ENCODE measurements at regions not wholly inside any gene's neighbourhood (a gene's known extent, or its start where the extent isn't known, plus 50 kb on each side); places are given as distances from the start of the nearest gene placed in this dataset.

- Mint-ChIP-seq H3K27me3 (ENCODE audit: low read depth) (peaks cover 5% of the 10 kb centered on the region), H3K4me3 (no peak overlapping the region), H3K4me1 (peaks cover 11 to 17% of the 10 kb centered on the region in 2 experiments), H3K27ac (no peak overlapping the region), H3K9me3 (no peaks in the 10 kb centered on the region), H3K36me3 (ENCODE audit: insufficient read depth in 1 of 3, low read depth in 3 of 3) (no peaks in the 10 kb centered on the region)
- Histone ChIP-seq H3K14ac (ENCODE audit: insufficient read depth, low read length) (no peak overlapping the region), H2BK5ac (ENCODE audit: insufficient read length, low read length) (no peak overlapping the region), H4K8ac (replicated peaks; ENCODE audit: insufficient read length, low read depth, low read length) (no peak overlapping the region), H3K79me1 (ENCODE audit: insufficient read depth, low read depth, low read length, poor library complexity, severe bottlenecking) (no peaks in the 10 kb centered on the region), H3T11ph (ENCODE audit: low read length) (no peak overlapping the region), H4K5ac (ENCODE audit: insufficient read length, low read depth, low read length) (no peak overlapping the region), H3K56ac (ENCODE audit: insufficient read length, low read depth, low read length) (no peak overlapping the region), H3K4me1 (ENCODE audit: insufficient read depth, low read length) (no peaks in the 10 kb centered on the region; the same call in 1 of the 2 replicates), H2AFZ (ENCODE audit: low read length) (no peak overlapping the region), H3K18ac (ENCODE audit: insufficient read length, low read depth, low read length) (no peak overlapping the region), H3K27ac (ENCODE audit: insufficient read length, low read depth, low read length) (no peak overlapping the region), H3K4me2 (ENCODE audit: insufficient read depth, insufficient read length, low read length) (no peak overlapping the region), H3K9ac (ENCODE audit: extremely low read depth, insufficient read length, low read length) (no peak overlapping the region), H2BK120ac (ENCODE audit: low read depth, low read length, poor library complexity, severe bottlenecking) (no peak overlapping the region), H2BK15ac (ENCODE audit: low read depth, low read length) (no peak overlapping the region), H3K27me3 (ENCODE audit: insufficient read depth, low read length) (no peaks in the 10 kb centered on the region), H2BK12ac (ENCODE audit: insufficient read length, low read depth, low read length) (no peak overlapping the region), H3K79me2 (ENCODE audit: insufficient read depth, low read length) (no peaks in the 10 kb centered on the region), H3K4ac (ENCODE audit: low read depth, low read length) (no peak overlapping the region), H2AK5ac (ENCODE audit: insufficient read length, low read length) (no peak overlapping the region), H4K91ac (ENCODE audit: insufficient read length, low read depth, low read length) (no peak overlapping the region), H2BK20ac (ENCODE audit: low read depth, low read length, poor library complexity, severe bottlenecking) (no peak overlapping the region), H4K20me1 (ENCODE audit: control insufficient read depth, insufficient read depth, insufficient read length) (no peaks in the 10 kb centered on the region), H3K23me2 (ENCODE audit: insufficient read length, low read depth, low read length, poor library complexity, severe bottlenecking) (no peaks in the 10 kb centered on the region), H3K9me3 (ENCODE audit: control insufficient read depth, low read depth, low read length) (no peaks in the 10 kb centered on the region), H3K23ac (ENCODE audit: insufficient read length, low read depth, low read length) (no peak overlapping the region)
- WGBS (ENCODE audit: extremely low coverage, insufficient read length, low lambda C conversion rate) = no CpG with 5 or more reads among the region's 6 CpGs
- TF ChIP-seq, protein P1, sequence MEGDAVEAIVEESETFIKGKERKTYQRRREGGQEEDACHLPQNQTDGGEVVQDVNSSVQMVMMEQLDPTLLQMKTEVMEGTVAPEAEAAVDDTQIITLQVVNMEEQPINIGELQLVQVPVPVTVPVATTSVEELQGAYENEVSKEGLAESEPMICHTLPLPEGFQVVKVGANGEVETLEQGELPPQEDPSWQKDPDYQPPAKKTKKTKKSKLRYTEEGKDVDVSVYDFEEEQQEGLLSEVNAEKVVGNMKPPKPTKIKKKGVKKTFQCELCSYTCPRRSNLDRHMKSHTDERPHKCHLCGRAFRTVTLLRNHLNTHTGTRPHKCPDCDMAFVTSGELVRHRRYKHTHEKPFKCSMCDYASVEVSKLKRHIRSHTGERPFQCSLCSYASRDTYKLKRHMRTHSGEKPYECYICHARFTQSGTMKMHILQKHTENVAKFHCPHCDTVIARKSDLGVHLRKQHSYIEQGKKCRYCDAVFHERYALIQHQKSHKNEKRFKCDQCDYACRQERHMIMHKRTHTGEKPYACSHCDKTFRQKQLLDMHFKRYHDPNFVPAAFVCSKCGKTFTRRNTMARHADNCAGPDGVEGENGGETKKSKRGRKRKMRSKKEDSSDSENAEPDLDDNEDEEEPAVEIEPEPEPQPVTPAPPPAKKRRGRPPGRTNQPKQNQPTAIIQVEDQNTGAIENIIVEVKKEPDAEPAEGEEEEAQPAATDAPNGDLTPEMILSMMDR (conservative IDR thresholded peaks at IDR 0.05) = no peak
- DNase-seq = no peak
Observed at GRCh38 chr5:56512313-56512996, 279.3 kb upstream of the ANKRD55 start.

All from H9 (cell line).